GM19025 (cell line): ENCODE measurements at regions not wholly inside any gene's neighbourhood (a gene's known extent, or its start where the extent isn't known, plus 50 kb on each side); places are given as distances from the start of the nearest gene placed in this dataset.

Source experiments
- ATAC-seq: cut with Tn5 transposase; IDR thresholded peaks from one replicate; pipeline ENCODE4 v1.9.1; 2021; ENCODE audit warnings: mild to moderate bottlenecking, low read depth, moderate library complexity; ENCODE audit not compliant: unreplicated experiment

GRCh38 chr1:170863621-170864020, 71.7 kb upstream of the MROH9 start:
- ATAC-seq: no peak

GRCh38 chr1:170864238-170864637, 71.1 kb upstream of the MROH9 start:
- ATAC-seq: no peak

- no peak for ATAC-seq
Measured at GRCh38 chr1:170864876-170865538, 70.3 kb upstream of the MROH9 start.

GRCh38 chr1:170866646-170867045, 68.7 kb upstream of the MROH9 start:
- no peak for ATAC-seq

GRCh38 chr1:170871868-170872267, 63.5 kb upstream of the MROH9 start:
- ATAC-seq: no peak

- ATAC-seq: no peak
Measured at GRCh38 chr1:170872663-170873062, 62.7 kb upstream of the MROH9 start.

- ATAC-seq: no peak
Measured at GRCh38 chr1:170874671-170875070, 60.7 kb upstream of the MROH9 start.

- ATAC-seq: no peak
Measured at GRCh38 chr1:170881268-170882265, 53.8 kb upstream of the MROH9 start.
